ENCODE measurements at regions not wholly inside any gene's neighbourhood (a gene's known extent, or its start where the extent isn't known, plus 50 kb on each side); places are given as distances from the start of the nearest gene placed in this dataset.

DNA sequence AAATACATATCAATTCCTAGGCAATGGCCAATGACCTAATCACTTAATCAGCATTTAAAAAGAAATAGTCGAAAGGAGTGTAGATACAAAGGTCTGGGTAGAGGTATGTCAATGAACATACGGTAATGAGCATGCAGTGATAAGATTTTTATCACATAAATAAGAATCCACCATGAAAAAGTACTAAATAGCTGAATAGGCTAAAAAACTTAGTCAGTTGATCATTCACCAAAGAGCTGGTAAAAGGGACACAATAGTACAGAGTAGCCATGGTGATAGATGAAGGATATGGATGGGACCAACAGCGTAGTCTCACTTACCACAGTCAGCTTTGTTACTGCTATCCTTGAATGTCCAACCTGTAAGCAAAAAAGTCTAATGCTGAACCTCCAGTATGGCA, 1018.6 kb upstream of the EYS start:
- H2AFZ ChIP-seq (ENCODE audit: low read depth, low read length): no peak overlapping the region
- no peaks in the 10 kb centered on the region for H3K4me1 ChIP-seq (ENCODE audit: control insufficient read depth, extremely low read depth, insufficient read depth, low read length)
- no peak overlapping the region for H3K4me2 ChIP-seq (ENCODE audit: insufficient read depth, low read length)
- no TSS peak for BruUV-seq (replicated peaks)
- DNase-seq (ENCODE audit: low read depth, low spot score) (no peak), FAIRE-seq (no peak)
- ChIA-PET CTCF (no interaction called here), POLR2A (no interaction called here)
- H3K9me3 ChIP-seq (replicated peaks; ENCODE audit: control insufficient read depth, insufficient read depth, low read length): no peaks in the 10 kb centered on the region
- no peaks in the 10 kb centered on the region for H4K20me1 ChIP-seq (replicated peaks; ENCODE audit: control insufficient read depth, extremely low read depth, insufficient read depth, low read length)
- no peaks in the 10 kb centered on the region for H3K27me3 ChIP-seq (ENCODE audit: control insufficient read depth in 2 of 2, insufficient read depth in 2 of 2, low read length in 2 of 2)
- H3K9ac ChIP-seq (replicated peaks; ENCODE audit: extremely low read depth, insufficient read depth, low read length): no peak overlapping the region
- no peaks in the 10 kb centered on the region for H3K9me1 ChIP-seq (replicated peaks; ENCODE audit: control insufficient read depth, extremely low read depth, insufficient read depth, low read length)
- TF ChIP-seq FOS (IDR thresholded peaks at IDR 0.05; ENCODE audit: borderline replicate concordance, insufficient read depth, low read length): no peak
- no peak overlapping the region for H3K27ac ChIP-seq (ENCODE audit: insufficient read depth, low read depth, low read length)
- dilution Hi-C loops (cut with MboI; ENCODE audit: extremely low pct_ligation_motif_present, low sequenced_read_pairs) (no loop called here), intact Hi-C loops (cut with micrococcal nuclease) (no loop called here)
- H3K4me3 ChIP-seq (replicated peaks in 1 of 3; ENCODE audit: insufficient read depth in 1 of 3, low read depth in 1 of 3, low read length in 3 of 3): no peak overlapping the region
- H3K79me2 ChIP-seq (ENCODE audit: control insufficient read depth, insufficient read depth, low read length): no peaks in the 10 kb centered on the region
- no peaks in the 10 kb centered on the region for H3K36me3 ChIP-seq (ENCODE audit: control insufficient read depth in 2 of 2, extremely low read depth in 1 of 2, insufficient read depth in 2 of 2, low read length in 2 of 2)

DNA sequence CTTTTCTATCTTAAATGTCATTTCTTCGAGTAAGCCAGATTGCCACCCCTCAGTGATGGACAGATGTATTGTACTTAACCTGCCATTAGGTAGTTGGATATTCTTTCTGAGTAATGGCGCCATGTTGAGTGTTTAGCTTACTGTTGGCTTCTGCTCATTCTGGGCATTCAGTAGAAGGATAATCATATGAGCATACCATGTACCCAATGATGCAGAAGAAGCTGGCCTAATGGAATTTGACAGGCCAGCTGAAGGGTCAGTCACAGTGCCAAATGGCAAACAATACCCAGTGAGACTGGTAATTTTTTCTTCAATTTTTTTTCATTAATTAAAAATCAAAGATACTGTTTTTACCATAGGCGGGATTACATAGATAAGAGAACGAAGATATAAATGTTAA, 1010.8 kb upstream of the EYS start:
- no peaks in the 10 kb centered on the region for H3K4me1 ChIP-seq (ENCODE audit: control insufficient read depth, extremely low read depth, insufficient read depth, low read length)
- H3K27me3 ChIP-seq (ENCODE audit: control insufficient read depth in 2 of 2, insufficient read depth in 2 of 2, low read length in 2 of 2): no peaks in the 10 kb centered on the region
- no peak overlapping the region for H3K4me3 ChIP-seq (replicated peaks in 1 of 3; ENCODE audit: insufficient read depth in 1 of 3, low read depth in 1 of 3, low read length in 3 of 3)
- dilution Hi-C loops (cut with MboI; ENCODE audit: extremely low pct_ligation_motif_present, low sequenced_read_pairs): no loop called here
- H2AFZ ChIP-seq (ENCODE audit: low read depth, low read length): no peak overlapping the region
- no peaks in the 10 kb centered on the region for H3K9me1 ChIP-seq (replicated peaks; ENCODE audit: control insufficient read depth, extremely low read depth, insufficient read depth, low read length)
- POLR2A ChIA-PET: no interaction called here
- H3K9ac ChIP-seq (replicated peaks; ENCODE audit: extremely low read depth, insufficient read depth, low read length): no peak overlapping the region
- H3K9me3 ChIP-seq (replicated peaks; ENCODE audit: control insufficient read depth, insufficient read depth, low read length): peaks cover 2% of the 10 kb centered on the region
- TF ChIP-seq JUN (IDR thresholded peaks at IDR 0.05; ENCODE audit: borderline replicate concordance, insufficient read depth, insufficient read length, low read depth) (no peak), POLR2A (IDR thresholded peaks at IDR 0.05; ENCODE audit: low read depth, low read length) (no peak), GATA2 (IDR thresholded peaks at IDR 0.05; ENCODE audit: insufficient read depth, insufficient read length, low read depth, low read length) (no peak), FOS (IDR thresholded peaks at IDR 0.05; ENCODE audit: borderline replicate concordance, insufficient read depth, low read length) (no peak), MYC (IDR thresholded peaks at IDR 0.05; ENCODE audit: low read depth, low read length) (no peak), POLR2AphosphoS5 (IDR thresholded peaks at IDR 0.05; ENCODE audit: insufficient read depth, low read depth, low read length) (no peak), EZH2 (IDR thresholded peaks at IDR 0.05; ENCODE audit: borderline replicate concordance, low read depth, low read length, severe bottlenecking) (no peak)
- TF ChIP-seq, protein P1, sequence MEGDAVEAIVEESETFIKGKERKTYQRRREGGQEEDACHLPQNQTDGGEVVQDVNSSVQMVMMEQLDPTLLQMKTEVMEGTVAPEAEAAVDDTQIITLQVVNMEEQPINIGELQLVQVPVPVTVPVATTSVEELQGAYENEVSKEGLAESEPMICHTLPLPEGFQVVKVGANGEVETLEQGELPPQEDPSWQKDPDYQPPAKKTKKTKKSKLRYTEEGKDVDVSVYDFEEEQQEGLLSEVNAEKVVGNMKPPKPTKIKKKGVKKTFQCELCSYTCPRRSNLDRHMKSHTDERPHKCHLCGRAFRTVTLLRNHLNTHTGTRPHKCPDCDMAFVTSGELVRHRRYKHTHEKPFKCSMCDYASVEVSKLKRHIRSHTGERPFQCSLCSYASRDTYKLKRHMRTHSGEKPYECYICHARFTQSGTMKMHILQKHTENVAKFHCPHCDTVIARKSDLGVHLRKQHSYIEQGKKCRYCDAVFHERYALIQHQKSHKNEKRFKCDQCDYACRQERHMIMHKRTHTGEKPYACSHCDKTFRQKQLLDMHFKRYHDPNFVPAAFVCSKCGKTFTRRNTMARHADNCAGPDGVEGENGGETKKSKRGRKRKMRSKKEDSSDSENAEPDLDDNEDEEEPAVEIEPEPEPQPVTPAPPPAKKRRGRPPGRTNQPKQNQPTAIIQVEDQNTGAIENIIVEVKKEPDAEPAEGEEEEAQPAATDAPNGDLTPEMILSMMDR (IDR thresholded peaks at IDR 0.05; ENCODE audit: extremely low read depth in 1 of 2, insufficient read depth in 1 of 2, low read depth in 1 of 2, low read length in 2 of 2): no peak
- TF ChIP-seq, protein P2, sequence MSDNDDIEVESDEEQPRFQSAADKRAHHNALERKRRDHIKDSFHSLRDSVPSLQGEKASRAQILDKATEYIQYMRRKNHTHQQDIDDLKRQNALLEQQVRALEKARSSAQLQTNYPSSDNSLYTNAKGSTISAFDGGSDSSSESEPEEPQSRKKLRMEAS (IDR thresholded peaks at IDR 0.05; ENCODE audit: insufficient read depth, insufficient read length): no peak
- FAIRE-seq: no peak
- CTCF ChIA-PET: no interaction called here
- DNase-seq (ENCODE audit: low read depth, low spot score): no peak
- no TSS peak for BruUV-seq (replicated peaks)
- H3K36me3 ChIP-seq (ENCODE audit: control insufficient read depth in 2 of 2, extremely low read depth in 1 of 2, insufficient read depth in 2 of 2, low read length in 2 of 2): no peaks in the 10 kb centered on the region
- H4K20me1 ChIP-seq (replicated peaks; ENCODE audit: control insufficient read depth, extremely low read depth, insufficient read depth, low read length): no peaks in the 10 kb centered on the region
- H3K27ac ChIP-seq (ENCODE audit: insufficient read depth, low read depth, low read length): no peak overlapping the region
- H3K4me2 ChIP-seq (ENCODE audit: insufficient read depth, low read length): no peak overlapping the region
- H3K79me2 ChIP-seq (ENCODE audit: control insufficient read depth, insufficient read depth, low read length): no peaks in the 10 kb centered on the region
- intact Hi-C loops (cut with micrococcal nuclease): no loop called here

Data from endothelial cell of umbilical vein (primary cell).